ENCODE measurements at regions not wholly inside any gene's neighbourhood (a gene's known extent, or its start where the extent isn't known, plus 50 kb on each side); places are given as distances from the start of the nearest gene placed in this dataset.
"Not testable (repeated sequence)": the region's sequence is repeated elsewhere in the genome, so short reads cannot be mapped to it uniquely, and the experiment has no call there.

DNA sequence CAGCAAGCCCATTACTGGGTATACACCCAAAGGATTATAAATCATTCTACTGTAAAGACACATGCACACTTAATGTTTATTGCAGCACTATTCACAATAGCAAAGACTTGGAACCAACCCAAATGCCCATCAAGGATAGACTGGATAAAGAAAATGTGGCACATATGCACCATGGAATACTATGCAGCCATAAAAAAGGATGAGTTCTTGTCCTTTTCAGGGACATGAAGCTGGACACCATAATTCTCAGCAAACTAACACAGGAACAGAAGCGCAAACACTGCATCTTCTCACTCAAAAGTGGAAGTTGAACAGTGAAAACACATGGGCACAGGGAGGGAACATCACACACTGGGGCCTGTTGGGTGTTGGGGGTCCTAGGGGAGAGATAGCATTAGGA is 154.5 kb downstream of the PYDC2 start:
- H3K9me3 Mint-ChIP-seq, H3K27ac Mint-ChIP-seq, H3K4me1 Mint-ChIP-seq, H3K36me3 Mint-ChIP-seq, H3K27me3 Mint-ChIP-seq, H3K4me3 Mint-ChIP-seq: not testable (repeated sequence)

DNA sequence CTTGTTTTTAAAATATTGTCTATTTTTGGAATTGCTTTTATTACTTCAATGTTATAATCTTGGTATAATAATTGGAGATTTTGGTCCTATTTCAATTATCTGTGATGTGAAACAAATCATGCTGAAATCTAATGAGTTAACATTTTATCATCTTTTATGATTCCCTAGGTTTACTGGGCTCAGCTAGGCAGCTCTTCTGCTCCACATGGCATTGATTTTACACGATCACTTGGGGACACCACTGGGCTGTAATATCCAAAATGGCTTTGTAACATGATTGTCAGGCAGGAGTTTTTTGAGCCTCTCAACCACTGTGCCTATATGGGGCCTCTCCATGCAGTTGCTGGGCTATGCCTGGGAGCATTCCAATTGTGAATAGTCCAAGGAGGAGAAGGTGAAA is 163.3 kb downstream of the PYDC2 start:
- Mint-ChIP-seq H3K4me1 (no peaks in the 10 kb centered on the region), H3K9me3 (peaks cover 0 to 2% (median 0%) of the 10 kb centered on the region in 3 donors), H3K4me3 (no peak overlapping the region), H3K27me3 (peaks cover 5% of the 10 kb centered on the region), H3K27ac (no peak overlapping the region), H3K36me3 (no peaks in the 10 kb centered on the region)

DNA sequence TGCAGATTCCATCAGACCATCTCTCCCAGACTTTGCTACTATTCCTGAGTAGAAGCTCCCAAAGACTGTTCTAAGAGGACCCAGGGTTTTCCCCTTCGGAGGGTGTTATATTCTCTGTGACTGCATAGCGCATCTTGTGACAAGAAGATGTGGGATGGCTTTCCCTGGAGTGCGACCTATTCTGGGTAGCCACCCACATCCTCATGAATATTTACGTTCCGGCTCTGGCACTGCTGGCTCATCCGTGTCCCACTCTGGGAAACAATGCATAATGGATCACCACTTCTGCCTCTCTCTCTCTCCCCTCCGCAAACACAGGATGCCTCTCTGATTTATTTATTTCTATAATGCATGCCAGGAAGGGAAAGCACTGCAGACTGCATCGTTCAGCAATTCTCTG is 166.1 kb downstream of the PYDC2 start:
- Mint-ChIP-seq H3K4me3 (no peak overlapping the region), H3K36me3 (no peaks in the 10 kb centered on the region), H3K27ac (no peak overlapping the region), H3K4me1 (peaks cover 0 to 5% (median 0%) of the 10 kb centered on the region in 3 donors), H3K9me3 (no peaks in the 10 kb centered on the region), H3K27me3 (peaks cover 7% of the 10 kb centered on the region)

DNA sequence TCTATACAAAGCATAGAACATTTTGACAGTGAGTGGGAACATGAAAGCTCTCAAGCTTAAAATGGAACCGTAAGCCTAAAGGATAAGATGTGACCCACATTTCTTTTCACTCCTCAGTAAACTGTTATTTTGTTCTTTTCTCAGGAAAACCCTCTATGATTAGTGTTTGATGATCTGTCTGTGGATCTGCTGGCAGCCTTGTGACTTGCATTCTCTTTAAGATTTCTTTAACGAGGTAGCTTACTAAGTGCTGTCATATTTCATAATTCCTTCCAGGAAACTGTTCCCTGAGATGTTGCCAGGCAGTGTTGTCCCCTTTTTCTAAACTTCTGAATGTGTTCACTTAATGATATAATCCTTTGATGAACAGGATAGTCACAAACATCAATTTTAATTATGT is 167.6 kb downstream of the PYDC2 start:
- no peak overlapping the region for H3K27ac Mint-ChIP-seq

DNA sequence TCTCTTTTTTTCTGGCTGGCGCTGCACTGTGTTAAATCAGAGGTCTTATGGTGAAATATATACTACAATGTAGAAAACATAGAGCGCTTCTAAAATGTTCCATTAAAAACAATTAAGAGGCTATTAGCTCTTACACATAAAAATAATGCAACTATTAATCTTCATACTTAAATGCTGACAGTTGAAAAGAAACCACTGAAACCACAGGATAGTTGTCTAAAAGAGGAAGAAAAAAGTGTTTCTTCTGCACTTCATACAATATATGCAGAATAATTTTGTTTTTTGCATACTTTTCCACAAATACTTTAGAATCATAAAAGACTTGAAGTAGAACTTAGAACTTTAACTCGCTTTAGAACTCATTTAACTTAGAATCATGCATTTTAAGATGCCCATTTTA is 170.5 kb downstream of the PYDC2 start:
- no peaks in the 10 kb centered on the region for H3K36me3 Mint-ChIP-seq
- peaks cover 0 to 5% (median 0%) of the 10 kb centered on the region in 3 donors for H3K4me1 Mint-ChIP-seq
- H3K27me3 Mint-ChIP-seq, result peaks cover 5% of the 10 kb centered on the region
- H3K27ac Mint-ChIP-seq, result no peak overlapping the region
- H3K4me3 Mint-ChIP-seq, result no peak overlapping the region
- H3K9me3 Mint-ChIP-seq, result no peaks in the 10 kb centered on the region

More for the DNA sequence above, 167.6 kb downstream of the PYDC2 start:
- Mint-ChIP-seq H3K9me3 (no peaks in the 10 kb centered on the region), H3K27me3 (peaks cover 7% of the 10 kb centered on the region), H3K4me1 (peaks cover 0 to 5% (median 0%) of the 10 kb centered on the region in 3 donors), H3K4me3 (no peak overlapping the region), H3K36me3 (no peaks in the 10 kb centered on the region)

DNA sequence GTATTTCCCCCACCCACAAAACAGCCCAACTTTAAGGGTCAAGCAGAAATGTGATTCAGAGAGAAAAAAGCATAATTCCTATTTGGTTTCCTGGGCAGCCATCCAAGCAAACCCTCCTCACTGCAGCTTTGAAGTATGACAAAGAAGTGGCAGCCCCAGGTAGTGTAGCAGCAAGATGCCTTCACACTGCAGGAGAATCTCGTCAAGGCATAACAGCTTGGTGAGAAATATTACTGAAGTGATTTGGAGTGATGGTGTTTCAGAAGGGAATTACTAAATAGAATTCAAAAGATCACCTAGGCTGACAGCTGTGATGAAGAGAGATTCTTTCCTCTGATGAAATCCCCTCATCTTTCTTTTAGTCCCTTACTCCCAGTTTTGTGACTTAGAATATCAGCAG is 173.9 kb downstream of the PYDC2 start:
- Mint-ChIP-seq H3K27ac (no peak overlapping the region), H3K36me3 (no peaks in the 10 kb centered on the region), H3K9me3 (peaks cover 0 to 2% (median under 1%) of the 10 kb centered on the region in 3 donors), H3K4me3 (no peak overlapping the region), H3K27me3 (peaks cover 1% of the 10 kb centered on the region), H3K4me1 (peaks cover 0 to 5% (median 0%) of the 10 kb centered on the region in 3 donors)

DNA sequence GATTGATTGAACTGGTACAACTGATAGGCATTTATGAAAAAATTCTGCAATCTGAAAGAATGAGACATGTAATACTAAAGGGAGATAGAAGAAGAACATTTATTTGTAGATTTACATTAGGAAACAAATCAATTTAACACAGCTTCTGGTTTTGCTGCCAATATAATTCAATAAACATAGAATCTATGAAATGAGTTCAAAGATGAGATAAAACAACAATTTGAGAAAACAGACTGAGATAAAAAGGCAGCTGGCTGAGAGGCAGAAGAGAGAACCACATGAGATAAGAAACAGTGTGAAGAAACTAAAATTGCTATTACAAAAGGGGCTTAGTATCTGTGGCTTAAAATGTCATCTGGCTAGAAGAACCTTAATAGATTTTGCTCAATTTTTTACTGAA is 176.6 kb downstream of the PYDC2 start:
- H3K36me3 Mint-ChIP-seq, result no peaks in the 10 kb centered on the region
- no peaks in the 10 kb centered on the region for H3K27me3 Mint-ChIP-seq
- H3K4me1 Mint-ChIP-seq, result no peaks in the 10 kb centered on the region
- no peak overlapping the region for H3K27ac Mint-ChIP-seq
- no peak overlapping the region for H3K4me3 Mint-ChIP-seq
- H3K9me3 Mint-ChIP-seq, result peaks cover 0 to 3% (median 2%) of the 10 kb centered on the region in 3 donors

DNA sequence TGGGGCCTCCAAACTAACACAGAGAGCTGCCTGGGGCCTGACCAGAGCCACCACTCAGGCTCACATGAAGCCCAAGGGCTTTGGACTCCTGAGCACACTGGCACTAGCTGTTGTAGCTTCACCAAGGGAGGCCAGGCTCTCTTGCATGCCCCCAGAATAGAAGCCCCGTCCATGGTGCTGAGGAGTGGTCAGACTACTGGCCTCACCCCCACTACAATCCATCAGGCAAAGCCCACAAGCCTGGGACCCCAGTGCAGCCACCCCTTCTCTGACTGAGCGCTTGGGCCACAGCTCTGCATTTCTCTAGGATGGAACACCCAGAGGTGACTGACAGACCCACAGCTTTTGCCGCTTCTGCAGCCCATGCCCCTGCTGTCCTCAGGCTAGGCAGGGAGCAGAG is 180.8 kb downstream of the PYDC2 start:
- H3K4me1 Mint-ChIP-seq, result no peaks in the 10 kb centered on the region
- H3K9me3 Mint-ChIP-seq, result peaks cover 2 to 17% (median 3%) of the 10 kb centered on the region in 3 donors
- H3K4me3 Mint-ChIP-seq, result no peak overlapping the region
- no peaks in the 10 kb centered on the region for H3K27me3 Mint-ChIP-seq
- no peaks in the 10 kb centered on the region for H3K36me3 Mint-ChIP-seq
- no peak overlapping the region for H3K27ac Mint-ChIP-seq

DNA sequence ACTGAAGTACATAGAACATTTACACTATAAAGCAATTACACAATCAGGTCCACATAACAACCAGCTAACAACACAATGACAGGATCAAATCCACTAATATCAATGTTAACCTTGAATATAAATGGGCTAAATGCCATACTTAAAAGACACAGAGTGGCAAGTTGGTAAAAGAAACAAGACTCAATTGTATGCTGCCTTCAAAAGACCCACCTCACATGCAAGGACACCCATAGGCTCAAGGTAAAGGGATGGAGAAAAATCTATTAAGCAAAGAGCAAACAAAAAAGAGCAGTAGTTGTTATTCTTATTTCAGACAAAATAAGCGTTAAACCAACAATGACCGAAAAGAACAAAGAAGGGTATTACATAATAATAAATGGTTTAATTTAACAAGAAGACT is 183.3 kb downstream of the PYDC2 start:
- Mint-ChIP-seq H3K9me3 (peaks cover 3 to 15% (median 4%) of the 10 kb centered on the region in 3 donors), H3K4me1 (no peaks in the 10 kb centered on the region), H3K4me3 (no peak overlapping the region), H3K36me3 (no peaks in the 10 kb centered on the region), H3K27me3 (no peaks in the 10 kb centered on the region), H3K27ac (no peak overlapping the region)

DNA sequence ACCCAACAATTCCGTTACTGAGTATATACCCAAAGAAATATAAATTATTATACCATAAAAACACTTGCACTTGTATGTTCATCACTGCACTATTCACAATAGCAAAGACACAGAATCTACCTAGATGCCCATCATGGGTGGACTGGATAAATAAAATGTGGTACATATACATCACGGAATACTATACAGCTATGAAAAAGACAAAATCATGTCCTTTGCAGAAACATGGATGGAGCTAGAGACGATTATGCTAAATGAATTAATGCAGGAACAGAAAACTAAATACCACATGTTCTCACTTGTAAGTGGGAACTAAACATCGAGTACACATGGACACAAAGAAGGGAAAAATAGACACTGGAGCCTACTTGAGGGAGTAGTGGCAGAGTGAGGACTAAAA is 185.3 kb downstream of the PYDC2 start:
- H3K36me3 Mint-ChIP-seq, result no peaks in the 10 kb centered on the region
- H3K4me1 Mint-ChIP-seq, result peaks cover 0 to 1% (median 0%) of the 10 kb centered on the region in 3 donors
- H3K9me3 Mint-ChIP-seq, result peaks cover 3 to 24% (median 4%) of the 10 kb centered on the region in 3 donors
- no peak overlapping the region for H3K27ac Mint-ChIP-seq
- H3K4me3 Mint-ChIP-seq, result no peak overlapping the region
- H3K27me3 Mint-ChIP-seq, result no peaks in the 10 kb centered on the region

DNA sequence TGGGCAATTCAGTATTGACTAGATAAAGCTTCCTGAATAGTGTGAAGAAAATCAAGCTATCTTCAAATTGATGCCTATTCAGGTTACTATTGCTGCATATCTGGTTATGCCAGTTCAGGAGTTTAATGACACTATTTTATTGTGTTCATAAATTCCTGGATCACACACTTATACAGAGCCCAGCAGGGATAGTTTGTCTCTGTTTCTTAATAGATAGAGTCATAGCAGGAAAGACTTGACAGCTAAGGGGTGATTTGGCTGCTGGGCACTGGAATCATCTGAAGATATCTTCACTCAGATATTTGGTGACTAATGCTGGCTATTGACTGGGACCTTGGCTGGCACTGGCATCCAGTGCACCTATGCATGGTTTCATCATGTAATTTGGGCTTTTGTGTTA is 187.8 kb downstream of the PYDC2 start:
- Mint-ChIP-seq H3K27me3 (no peaks in the 10 kb centered on the region), H3K4me1 (peaks cover 0 to 1% (median 0%) of the 10 kb centered on the region in 3 donors), H3K27ac (no peak overlapping the region), H3K4me3 (no peak overlapping the region), H3K36me3 (no peaks in the 10 kb centered on the region), H3K9me3 (peaks cover 3 to 29% (median 4%) of the 10 kb centered on the region in 3 donors)

DNA sequence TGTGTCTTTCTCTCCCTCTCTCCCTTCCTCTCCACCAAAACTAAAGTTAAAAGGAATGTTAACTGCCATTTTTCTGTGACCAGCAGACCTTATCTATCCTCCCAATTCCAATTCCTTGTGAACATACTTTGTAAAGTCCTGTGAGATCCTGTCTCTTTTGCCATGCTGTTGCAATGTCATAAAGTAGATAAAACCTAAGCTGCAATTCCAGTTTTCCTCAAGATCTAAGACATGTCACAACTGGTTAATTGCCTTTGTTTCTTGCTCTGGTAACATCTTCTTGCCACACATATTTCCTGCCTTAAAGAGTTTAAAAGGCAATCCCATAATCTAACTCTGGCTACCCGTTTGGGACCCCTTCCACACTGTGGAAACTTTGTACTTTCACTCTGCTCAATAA is 188.7 kb downstream of the PYDC2 start:
- Mint-ChIP-seq H3K4me1 (peaks cover 0 to 1% (median 0%) of the 10 kb centered on the region in 3 donors), H3K27me3 (no peaks in the 10 kb centered on the region), H3K4me3 (no peak overlapping the region), H3K27ac (no peak overlapping the region), H3K9me3 (peaks cover 3 to 25% (median 4%) of the 10 kb centered on the region in 3 donors), H3K36me3 (no peaks in the 10 kb centered on the region)

DNA sequence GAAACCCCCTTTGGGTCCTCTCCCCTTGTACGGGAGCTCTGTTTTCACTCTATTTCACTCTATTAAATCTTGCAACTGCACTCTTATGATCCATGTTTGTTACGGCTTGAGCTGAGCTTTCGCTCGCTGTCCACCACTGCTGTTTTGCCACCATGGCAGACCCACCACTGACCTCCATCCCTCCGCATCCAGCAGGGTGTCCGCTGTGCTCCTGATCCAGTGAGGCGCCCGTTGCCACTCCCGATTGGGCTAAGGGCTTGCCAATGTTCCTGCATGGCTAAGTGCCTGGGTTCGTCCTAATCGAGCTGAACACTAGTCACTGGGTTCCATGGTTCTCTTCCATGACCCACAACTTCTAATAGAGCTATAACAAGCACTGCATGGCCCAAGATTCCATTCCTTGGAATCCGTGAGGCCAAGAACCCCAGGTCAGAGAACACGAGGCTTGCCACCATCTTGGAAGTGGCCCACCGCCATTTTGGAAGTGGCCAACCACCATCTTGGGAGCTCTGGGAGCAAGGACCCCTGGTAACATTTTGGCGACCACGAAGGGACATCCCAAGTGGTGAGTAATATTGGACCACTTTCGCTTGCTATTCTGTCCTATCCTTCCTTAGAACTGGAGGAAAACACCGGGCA is 197.9 kb downstream of the PYDC2 start:
- H3K36me3 Mint-ChIP-seq, H3K4me1 Mint-ChIP-seq, H3K9me3 Mint-ChIP-seq, H3K27me3 Mint-ChIP-seq, H3K4me3 Mint-ChIP-seq, H3K27ac Mint-ChIP-seq: not testable (repeated sequence)

DNA sequence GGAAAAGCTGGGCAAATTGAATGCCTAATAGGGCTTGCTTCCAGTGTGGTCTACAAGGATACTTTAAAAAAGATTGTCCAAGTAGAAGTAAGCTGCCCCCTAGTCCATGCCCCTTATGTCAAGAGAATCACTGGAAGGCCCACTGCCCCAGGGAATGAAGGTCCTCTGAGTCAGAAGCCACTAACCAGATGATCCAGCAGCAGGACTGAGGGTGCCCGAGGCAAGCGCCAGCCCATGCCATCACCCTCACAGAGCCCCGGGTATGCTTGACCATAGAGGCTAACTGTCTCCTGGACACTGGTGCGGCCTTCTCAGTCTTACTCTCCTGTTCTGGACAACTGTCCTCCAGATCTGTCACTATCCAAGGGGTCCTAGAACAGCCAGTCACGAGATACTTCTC is 201.2 kb downstream of the PYDC2 start:
- H3K27ac Mint-ChIP-seq, H3K9me3 Mint-ChIP-seq, H3K4me3 Mint-ChIP-seq, H3K27me3 Mint-ChIP-seq, H3K36me3 Mint-ChIP-seq, H3K4me1 Mint-ChIP-seq: not testable (repeated sequence)

DNA sequence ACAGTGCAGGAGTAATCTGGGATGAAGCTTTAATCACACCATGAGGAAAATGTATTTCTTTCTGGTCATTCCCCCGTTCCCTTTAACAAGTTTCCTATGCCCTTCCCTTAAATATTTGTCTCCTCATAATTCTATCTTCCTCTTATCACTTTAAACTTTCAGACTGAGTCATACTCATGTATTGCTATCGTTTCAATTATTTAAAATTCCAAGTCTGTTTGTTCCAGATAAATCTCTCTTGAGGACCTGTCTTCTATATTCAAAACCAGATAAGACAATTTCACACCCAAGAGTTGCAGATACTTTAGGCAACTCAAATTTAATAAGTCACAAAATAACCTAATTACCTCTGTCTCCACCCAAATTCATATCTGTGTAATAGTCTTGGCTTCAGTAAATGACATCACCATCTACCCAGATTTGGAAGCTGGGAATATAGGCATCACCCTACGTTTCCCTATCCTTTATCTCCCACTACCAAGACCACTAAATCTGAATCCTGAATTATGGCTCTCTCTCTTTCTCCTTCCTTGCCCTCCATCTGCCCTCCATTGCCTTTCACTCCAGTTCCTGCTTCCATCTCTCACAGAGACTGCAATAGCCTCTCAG is 220.1 kb downstream of the PYDC2 start:
- Mint-ChIP-seq H3K4me3 (no peak overlapping the region), H3K36me3 (peaks cover 2% of the 10 kb centered on the region), H3K4me1 (no peaks in the 10 kb centered on the region), H3K27ac (no peak overlapping the region), H3K27me3 (peaks cover 5% of the 10 kb centered on the region), H3K9me3 (no peaks in the 10 kb centered on the region)

DNA sequence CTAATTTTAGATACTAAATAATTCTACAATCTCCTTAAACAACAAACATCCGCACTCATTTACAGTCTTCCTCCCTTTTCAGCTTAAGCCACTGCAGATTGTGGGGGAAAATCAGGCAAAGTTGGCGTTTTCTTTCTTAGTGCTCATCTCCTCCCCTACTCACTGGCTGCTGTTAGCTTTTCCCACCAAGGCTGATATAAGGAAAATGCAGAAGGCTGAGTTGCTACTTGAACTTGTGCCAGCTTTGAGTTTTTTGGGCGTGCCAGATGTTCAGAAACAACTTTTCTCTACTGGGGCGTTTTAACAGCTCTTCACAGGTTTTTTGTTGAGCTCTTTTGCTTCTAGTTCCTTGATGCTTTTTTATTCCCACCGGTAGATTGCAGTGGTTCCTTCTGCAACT is 222.0 kb downstream of the PYDC2 start:
- Mint-ChIP-seq H3K9me3 (no peaks in the 10 kb centered on the region), H3K36me3 (peaks cover 2% of the 10 kb centered on the region), H3K27ac (no peak overlapping the region), H3K4me1 (no peaks in the 10 kb centered on the region), H3K4me3 (no peak overlapping the region), H3K27me3 (peaks cover 5% of the 10 kb centered on the region)

Data from IgD-negative memory B cell (primary cell).